Heart left ventricle (tissue), 13 donors: ENCODE measurements at regions not wholly inside any gene's neighbourhood (a gene's known extent, or its start where the extent isn't known, plus 50 kb on each side); places are given as distances from the start of the nearest gene placed in this dataset.

Experiments used
- POLR2A ChIP-seq, 2 donors: fragments of 450-650 bp; IDR thresholded peaks; one replicate each; pipeline ENCODE4 v1.6.1; 2017; ENCODE audit warnings: antibody characterized with exemption in 2 of 2, mild to moderate bottlenecking in 2 of 2, moderate library complexity in 2 of 2
- TF ChIP-seq, protein P1 (sequence below), 12 donors: fragments of 200-600 bp; sonication (generic) in 4 of 12; IDR thresholded peaks; one replicate each; pipeline versions ENCODE4 v1.5.0 to v1.8.0; 2018 to 2022; ENCODE audit warnings: antibody characterized with exemption in 12 of 12, mild to moderate bottlenecking in 5 of 12
- donor health status: ischemic (EF 13 %, LVEDD 7.1; RV severe dilation, severe dysfunction).
- donor health status: DM: no; HTN: yes; CAD: no.
- donor health status: DM: no; HTN: no; CAD: no.
- donor health status: ischemic (EF 25% LVEDD 6.9; RV normal size, moderate dysfunction).
- donor health status: ischemic (EF 25% LVEDD 5.7; RV mildly dilated, moderate dysfunction).
- donor health status: ischemic (EF 35%, LVEDD 5.7; RV mildly dilated, moderate dysfunction).
- donor health status: nonischemic (EF 11% LVEDD 7.7; RV severe dilation, severe dysfunction).
- donor health status: DM: yes; HTN: yes; CAD: no.
- donor health status: PGD.
- donor health status: ischemic (EF 29% LVEDD 5.4; RV normal size, mild dysfunction).
- donor health status: nonischemic (EF 23%, LVEDD 6.1; RV moderate dilation, normal function).

DNA sequence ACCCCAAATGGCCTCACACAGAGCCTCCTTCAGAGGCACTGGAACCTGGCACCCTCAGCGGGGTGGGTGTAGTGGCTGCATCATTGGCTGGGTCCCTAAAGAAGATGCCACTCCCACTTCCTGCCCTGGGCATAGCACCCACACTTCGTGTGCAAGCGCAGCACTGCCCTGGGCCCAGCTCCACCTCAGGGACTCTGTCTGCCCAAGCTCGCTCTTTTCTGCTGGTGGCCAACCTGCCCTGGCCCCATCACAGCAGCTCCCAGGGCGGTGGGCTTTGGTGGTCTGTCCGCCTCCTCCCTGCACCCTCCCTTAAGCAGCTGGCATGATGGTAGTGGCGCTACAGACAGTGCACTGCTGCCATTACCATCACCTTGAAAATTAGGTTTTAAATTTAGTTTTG is 829.3 kb upstream of the BRINP3 start:
- TF ChIP-seq, protein P1, sequence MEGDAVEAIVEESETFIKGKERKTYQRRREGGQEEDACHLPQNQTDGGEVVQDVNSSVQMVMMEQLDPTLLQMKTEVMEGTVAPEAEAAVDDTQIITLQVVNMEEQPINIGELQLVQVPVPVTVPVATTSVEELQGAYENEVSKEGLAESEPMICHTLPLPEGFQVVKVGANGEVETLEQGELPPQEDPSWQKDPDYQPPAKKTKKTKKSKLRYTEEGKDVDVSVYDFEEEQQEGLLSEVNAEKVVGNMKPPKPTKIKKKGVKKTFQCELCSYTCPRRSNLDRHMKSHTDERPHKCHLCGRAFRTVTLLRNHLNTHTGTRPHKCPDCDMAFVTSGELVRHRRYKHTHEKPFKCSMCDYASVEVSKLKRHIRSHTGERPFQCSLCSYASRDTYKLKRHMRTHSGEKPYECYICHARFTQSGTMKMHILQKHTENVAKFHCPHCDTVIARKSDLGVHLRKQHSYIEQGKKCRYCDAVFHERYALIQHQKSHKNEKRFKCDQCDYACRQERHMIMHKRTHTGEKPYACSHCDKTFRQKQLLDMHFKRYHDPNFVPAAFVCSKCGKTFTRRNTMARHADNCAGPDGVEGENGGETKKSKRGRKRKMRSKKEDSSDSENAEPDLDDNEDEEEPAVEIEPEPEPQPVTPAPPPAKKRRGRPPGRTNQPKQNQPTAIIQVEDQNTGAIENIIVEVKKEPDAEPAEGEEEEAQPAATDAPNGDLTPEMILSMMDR (IDR thresholded peaks at IDR 0.05) = no peak
- TF ChIP-seq POLR2A (IDR thresholded peaks at IDR 0.05) = no peak
